ENCODE measurements at regions not wholly inside any gene's neighbourhood (a gene's known extent, or its start where the extent isn't known, plus 50 kb on each side); places are given as distances from the start of the nearest gene placed in this dataset.

- H4K20me1 ChIP-seq (ENCODE audit: control insufficient read depth, extremely low read depth, insufficient read depth, low read length), result no peaks in the 10 kb centered on the region
- no peak for FAIRE-seq
- dilution Hi-C loops (cut with MboI; ENCODE audit: extremely low pct_ligation_motif_present, low sequenced_read_pairs), result no loop called here
Observed at GRCh38 chr10:4633776-4634175, 192.2 kb upstream of the AKR1E2 start.

GRCh38 chr10:4633186-4633585 is 192.8 kb upstream of the AKR1E2 start:
- no peaks in the 10 kb centered on the region for H4K20me1 ChIP-seq (ENCODE audit: control insufficient read depth, extremely low read depth, insufficient read depth, low read length)
- TF ChIP-seq EZH2 (IDR thresholded peaks at IDR 0.05; ENCODE audit: low read length) (no peak), CTCF (optimal IDR thresholded peaks at IDR 0.05 in 1 of 3, IDR thresholded peaks at IDR 0.05 in 1 of 3, conservative IDR thresholded peaks at IDR 0.05 in 1 of 3; ENCODE audit: extremely low read depth in 1 of 3, insufficient read depth in 2 of 3, low read length in 3 of 3) (no peak)
- peaks cover 4% of the 10 kb centered on the region for H3K4me1 ChIP-seq (ENCODE audit: control insufficient read depth, extremely low read depth, insufficient read depth, low read length)
- dilution Hi-C loops (cut with MboI; ENCODE audit: extremely low pct_ligation_motif_present, low sequenced_read_pairs), result no loop called here
- H3K4me3 ChIP-seq (ENCODE audit: control insufficient read depth in 2 of 3, extremely low read depth in 1 of 3, insufficient read depth in 2 of 3, low read depth in 1 of 3, low read length in 3 of 3), result no peak overlapping the region
- no peak overlapping the region for H3K9ac ChIP-seq (ENCODE audit: control insufficient read depth, extremely low read depth, insufficient read depth, low read length)
- no peaks in the 10 kb centered on the region for H3K79me2 ChIP-seq (ENCODE audit: control insufficient read depth, insufficient read depth, low read length)
- H3K9me3 ChIP-seq (ENCODE audit: control insufficient read depth, low read depth, low read length), result no peaks in the 10 kb centered on the region
- FAIRE-seq, result no peak
- no peaks in the 10 kb centered on the region for H3K9me1 ChIP-seq (ENCODE audit: control insufficient read depth, extremely low read depth, insufficient read depth, low read length)
- H3K27me3 ChIP-seq (ENCODE audit: control insufficient read depth, extremely low read depth, insufficient read depth, low read length), result no peaks in the 10 kb centered on the region
- DNase-seq (ENCODE audit: low read depth, low spot score), result no peak
- H3K4me2 ChIP-seq (ENCODE audit: control insufficient read depth, extremely low read depth, insufficient read depth, low read depth, low read length), result no peak overlapping the region
- no peak overlapping the region for H2AFZ ChIP-seq (ENCODE audit: control insufficient read depth, low read length)
- H3K27ac ChIP-seq (ENCODE audit: control insufficient read depth, insufficient read depth, low read length), result no peak overlapping the region
- peaks cover 0 to 2% of the 10 kb centered on the region in 2 experiments for H3K36me3 ChIP-seq (ENCODE audit: control insufficient read depth in 2 of 2, extremely low read depth in 1 of 2, insufficient read depth in 2 of 2, low read length in 2 of 2)

More at GRCh38 chr10:4633776-4634175, 192.2 kb upstream of the AKR1E2 start:
- H3K36me3 ChIP-seq (ENCODE audit: control insufficient read depth in 2 of 2, extremely low read depth in 1 of 2, insufficient read depth in 2 of 2, low read length in 2 of 2), result peaks cover 0 to 2% of the 10 kb centered on the region in 2 experiments
- no peak for DNase-seq (ENCODE audit: low read depth, low spot score)
- no peaks in the 10 kb centered on the region for H3K9me1 ChIP-seq (ENCODE audit: control insufficient read depth, extremely low read depth, insufficient read depth, low read length)
- no peak overlapping the region for H3K9ac ChIP-seq (ENCODE audit: control insufficient read depth, extremely low read depth, insufficient read depth, low read length)
- H3K4me1 ChIP-seq (ENCODE audit: control insufficient read depth, extremely low read depth, insufficient read depth, low read length), result peaks cover 4% of the 10 kb centered on the region
- H3K27me3 ChIP-seq (ENCODE audit: control insufficient read depth, extremely low read depth, insufficient read depth, low read length), result no peaks in the 10 kb centered on the region
- no peak for TF ChIP-seq CTCF (optimal IDR thresholded peaks at IDR 0.05 in 1 of 3, IDR thresholded peaks at IDR 0.05 in 1 of 3, conservative IDR thresholded peaks at IDR 0.05 in 1 of 3; ENCODE audit: extremely low read depth in 1 of 3, insufficient read depth in 2 of 3, low read length in 3 of 3)
- no peak for TF ChIP-seq EZH2 (IDR thresholded peaks at IDR 0.05; ENCODE audit: low read length)
- no peak overlapping the region for H3K27ac ChIP-seq (ENCODE audit: control insufficient read depth, insufficient read depth, low read length)
- H3K79me2 ChIP-seq (ENCODE audit: control insufficient read depth, insufficient read depth, low read length), result no peaks in the 10 kb centered on the region
- H3K4me3 ChIP-seq (ENCODE audit: control insufficient read depth in 2 of 3, extremely low read depth in 1 of 3, insufficient read depth in 2 of 3, low read depth in 1 of 3, low read length in 3 of 3), result no peak overlapping the region
- no peak overlapping the region for H3K4me2 ChIP-seq (ENCODE audit: control insufficient read depth, extremely low read depth, insufficient read depth, low read depth, low read length)
- no peak overlapping the region for H2AFZ ChIP-seq (ENCODE audit: control insufficient read depth, low read length)
- no peaks in the 10 kb centered on the region for H3K9me3 ChIP-seq (ENCODE audit: control insufficient read depth, low read depth, low read length)

All from keratinocyte (primary cell).